AG09309 (cell line): ENCODE measurements at regions not wholly inside any gene's neighbourhood (a gene's known extent, or its start where the extent isn't known, plus 50 kb on each side); places are given as distances from the start of the nearest gene placed in this dataset.
"Not testable (repeated sequence)": the region's sequence is repeated elsewhere in the genome, so short reads cannot be mapped to it uniquely, and the experiment has no call there.

Source experiments
- DNase-seq: peaks from one replicate; pipeline ENCODE4 v3.0.0-alpha.2; 2010; ENCODE audit warnings: low read depth
- H3K4me3 ChIP-seq: 2 replicates; pipeline ENCODE4 v1.5.1; 2011; ENCODE audit warnings: mild to moderate bottlenecking, low read depth, low read length, moderate library complexity; ENCODE audit not compliant: control insufficient read depth
- CTCF ChIP-seq: IDR thresholded peaks from 2 replicates; pipeline ENCODE4 v1.5.1; 2011; ENCODE audit warnings: mild to moderate bottlenecking, low read depth, low read length, inconsistent platforms; ENCODE audit not compliant: insufficient read depth, control insufficient read depth; ENCODE audit errors: missing control alignments

- no peak for DNase-seq
- TF ChIP-seq CTCF = no peak
- no peak overlapping the region for H3K4me3 ChIP-seq
Measured at GRCh38 chr11:129705341-129705740, 110.3 kb upstream of the TMEM45B start.

- no peak for DNase-seq
- TF ChIP-seq CTCF = no peak
Measured at GRCh38 chr11:129705933-129706332, 109.7 kb upstream of the TMEM45B start.

GRCh38 chr11:129709801-129710398, 105.7 kb upstream of the TMEM45B start:
- DNase-seq = no peak
- no peak overlapping the region for H3K4me3 ChIP-seq
- no peak for TF ChIP-seq CTCF

More at GRCh38 chr11:129705933-129706332, 109.7 kb upstream of the TMEM45B start:
- no peak overlapping the region for H3K4me3 ChIP-seq

- H3K4me3 ChIP-seq = no peak overlapping the region
- no peak for TF ChIP-seq CTCF
- no peak for DNase-seq
Measured at GRCh38 chr11:129710423-129710822, 105.2 kb upstream of the TMEM45B start.

- no peak for DNase-seq
- H3K4me3 ChIP-seq = no peak overlapping the region
- TF ChIP-seq CTCF = no peak
Measured at GRCh38 chr11:129711760-129712159, 103.9 kb upstream of the TMEM45B start.

GRCh38 chr11:129712486-129713240, 103.0 kb upstream of the TMEM45B start:
- not testable (repeated sequence) for H3K4me3 ChIP-seq, DNase-seq

- TF ChIP-seq CTCF = no peak
- no peak overlapping the region for H3K4me3 ChIP-seq
- no peak for DNase-seq
Measured at GRCh38 chr11:129719037-129719436, 96.6 kb upstream of the TMEM45B start.
